Islet of Langerhans (tissue), 1 donor: ENCODE measurements at regions not wholly inside any gene's neighbourhood (a gene's known extent, or its start where the extent isn't known, plus 50 kb on each side); places are given as distances from the start of the nearest gene placed in this dataset.

Source experiments
- FAIRE-seq: peaks from one replicate; lab custom pipeline; 2011; peaks lifted over from hg19 to GRCh38; lab: Jason Lieb, UNC

DNA sequence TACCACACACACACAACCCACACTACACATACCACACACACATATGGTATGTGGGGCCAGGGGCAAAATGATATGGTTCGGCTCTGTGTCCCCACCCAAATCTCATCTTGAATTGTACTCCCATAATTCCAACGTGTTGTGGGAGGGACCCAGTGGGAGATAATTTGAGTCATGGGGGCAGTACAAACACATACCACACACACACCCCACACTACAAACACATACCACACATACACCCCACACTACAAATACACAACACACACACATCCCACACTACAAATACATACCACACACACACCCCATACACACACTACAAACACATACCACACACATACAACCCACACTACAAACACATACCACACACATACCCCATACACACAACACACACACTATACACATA, 117.8 kb downstream of the TTC32 start:
- FAIRE-seq, result no peak

DNA sequence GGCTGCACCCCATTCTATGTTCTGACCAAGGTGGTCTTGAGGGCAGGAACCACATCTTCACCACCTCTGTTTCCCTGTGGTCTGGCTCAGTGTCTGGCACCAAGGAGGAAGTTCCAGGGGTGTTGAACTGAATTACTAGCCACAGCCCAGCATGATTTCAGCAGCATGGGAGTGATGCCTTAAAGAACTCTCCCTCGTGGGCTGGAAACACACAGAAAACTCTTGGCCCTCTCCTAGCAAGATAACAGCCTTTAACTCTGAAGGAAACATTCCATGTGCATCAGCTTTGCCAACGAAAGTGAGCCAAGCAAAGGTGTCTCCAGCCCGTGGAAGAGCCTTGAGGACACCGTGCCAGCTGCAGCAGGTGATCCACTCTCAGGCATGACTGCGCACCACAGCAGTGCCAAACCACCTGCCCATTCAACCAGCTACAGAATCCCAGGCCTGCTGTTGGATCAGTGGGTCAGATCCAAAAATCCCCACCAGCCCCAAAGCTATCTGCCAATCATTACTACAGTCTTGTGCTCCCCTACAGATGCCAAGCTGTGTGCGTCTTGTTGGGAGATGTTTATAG, 124.8 kb downstream of the TTC32 start:
- no peak for FAIRE-seq

DNA sequence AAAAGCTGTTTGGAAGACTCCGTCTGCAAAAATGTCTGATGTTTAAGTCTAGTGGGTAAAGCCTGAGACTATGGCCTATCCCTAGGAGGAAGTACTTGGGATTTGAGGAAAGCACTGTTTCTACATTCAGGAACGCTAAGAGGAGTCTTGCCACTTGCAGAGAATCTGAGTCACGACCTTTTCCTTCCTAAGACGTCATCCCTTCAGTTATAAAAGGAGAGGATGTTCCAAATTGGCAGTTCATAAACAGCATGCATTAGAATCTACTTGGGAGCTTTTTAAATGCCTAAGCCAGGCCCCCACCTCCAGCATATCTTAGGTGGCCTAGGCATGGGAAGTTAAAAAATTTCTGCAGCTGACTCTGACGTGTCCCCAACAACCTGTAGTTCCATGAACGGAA, 125.9 kb downstream of the TTC32 start:
- no peak for FAIRE-seq

DNA sequence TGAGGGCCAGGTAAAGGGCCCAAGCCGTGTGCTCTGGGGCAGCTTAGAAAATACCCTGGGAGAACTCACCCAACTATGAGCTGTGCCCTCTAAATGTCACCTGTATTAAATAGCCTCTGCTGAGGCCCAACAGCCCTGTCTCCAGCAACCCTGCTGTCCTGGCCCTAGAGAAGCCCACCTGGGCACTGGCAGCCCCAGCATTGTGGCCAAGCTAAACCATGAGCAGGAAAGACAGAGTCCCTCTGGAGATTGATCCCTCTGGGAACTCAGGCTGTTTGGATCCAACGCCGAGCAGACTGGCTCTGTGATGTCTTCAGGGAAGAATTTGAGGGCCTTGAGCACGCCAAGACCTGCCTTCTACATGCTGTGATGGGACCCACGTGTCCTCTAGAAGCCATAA, 126.5 kb downstream of the TTC32 start:
- FAIRE-seq, result no peak

DNA sequence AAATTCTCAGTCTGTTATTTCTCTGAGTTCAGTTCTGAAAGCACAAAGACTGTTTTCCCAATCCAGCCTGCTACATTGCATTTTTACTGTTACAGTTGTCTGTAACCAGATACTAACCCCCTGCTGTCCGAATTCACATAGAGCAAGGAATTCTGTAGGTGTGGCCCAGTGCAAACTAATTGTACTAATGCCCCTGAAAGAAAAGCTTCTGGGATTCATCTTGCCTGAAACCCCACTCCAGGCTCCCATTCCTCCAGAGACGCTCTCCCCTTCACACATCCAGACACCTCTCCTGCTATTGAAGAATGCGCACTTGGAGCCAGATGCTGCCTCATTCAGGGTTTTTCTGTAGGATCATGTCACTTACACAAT, 127.0 kb downstream of the TTC32 start:
- FAIRE-seq, result no peak

DNA sequence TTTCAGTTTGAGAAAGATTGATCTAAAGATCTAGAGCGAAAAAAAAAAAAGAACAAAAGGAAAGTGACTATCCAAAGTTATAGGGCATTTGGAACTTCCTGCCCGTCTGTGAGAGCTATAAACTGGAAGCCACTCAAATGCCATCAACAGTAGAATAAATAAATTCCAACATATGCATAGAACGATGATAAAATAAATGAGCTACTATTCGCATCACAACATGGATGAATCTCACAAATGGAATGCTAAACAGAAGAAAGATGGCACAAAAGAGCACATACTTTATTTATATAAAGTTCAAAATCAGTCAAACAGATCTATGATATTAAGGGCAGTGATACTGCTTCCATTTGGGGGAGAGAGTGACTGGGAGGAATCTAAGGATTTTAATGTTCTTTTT, 128.8 kb downstream of the TTC32 start:
- no peak for FAIRE-seq

DNA sequence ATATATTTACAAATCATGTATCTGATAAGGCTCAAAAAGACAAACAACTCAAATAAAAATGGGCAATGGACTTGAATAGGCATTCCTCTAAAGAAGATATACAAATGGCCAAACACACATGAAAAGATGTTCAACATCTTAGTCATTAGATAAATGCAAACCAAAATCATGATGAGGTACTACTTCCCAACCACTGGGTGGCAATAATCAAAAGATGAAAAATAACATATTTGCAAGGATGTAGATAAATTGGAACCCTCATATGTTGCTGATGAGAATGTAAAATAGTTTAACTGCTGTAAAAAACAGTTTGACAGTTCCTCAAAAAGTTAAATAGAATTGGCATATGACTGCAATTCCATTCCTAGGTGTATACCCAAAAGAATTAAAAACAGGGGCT, 132.3 kb downstream of the TTC32 start:
- FAIRE-seq, result no peak

DNA sequence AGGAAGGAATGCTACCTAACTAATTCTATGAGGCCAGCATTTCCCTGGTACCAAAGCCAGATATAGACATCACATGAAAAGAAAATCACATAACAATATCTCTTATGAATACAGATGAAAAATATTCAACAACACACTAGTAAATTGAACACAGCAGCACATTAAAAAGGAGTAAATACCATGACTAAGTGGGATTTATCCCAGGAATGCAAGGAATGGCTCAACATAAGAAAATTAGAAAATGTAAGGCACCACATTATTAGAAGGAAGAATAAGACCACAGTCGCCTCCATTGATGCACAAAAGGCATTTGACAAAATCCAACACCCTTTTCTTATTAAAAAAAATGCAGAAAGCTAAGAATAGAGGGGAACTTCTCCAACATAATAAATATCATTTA, 133.9 kb downstream of the TTC32 start:
- FAIRE-seq, result no peak

DNA sequence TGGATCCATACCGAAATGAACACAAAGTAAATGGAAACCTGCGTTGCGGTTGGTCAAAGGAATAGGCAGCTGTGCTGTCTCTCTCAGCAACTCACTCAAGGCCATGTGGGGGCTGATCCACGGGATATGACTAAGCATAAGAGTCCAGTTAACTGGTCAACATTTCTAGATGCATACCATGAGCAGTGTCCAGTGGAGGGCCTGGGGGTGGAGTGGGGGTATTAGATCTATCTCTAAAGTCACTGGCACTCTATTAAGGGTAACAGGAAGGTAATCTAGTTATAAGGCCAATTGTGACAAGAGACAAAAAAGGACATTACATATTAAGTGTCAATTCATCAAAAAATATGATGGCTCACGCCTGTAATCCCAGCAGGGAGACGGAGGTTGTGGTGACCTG, 136.8 kb downstream of the TTC32 start:
- FAIRE-seq, result no peak

DNA sequence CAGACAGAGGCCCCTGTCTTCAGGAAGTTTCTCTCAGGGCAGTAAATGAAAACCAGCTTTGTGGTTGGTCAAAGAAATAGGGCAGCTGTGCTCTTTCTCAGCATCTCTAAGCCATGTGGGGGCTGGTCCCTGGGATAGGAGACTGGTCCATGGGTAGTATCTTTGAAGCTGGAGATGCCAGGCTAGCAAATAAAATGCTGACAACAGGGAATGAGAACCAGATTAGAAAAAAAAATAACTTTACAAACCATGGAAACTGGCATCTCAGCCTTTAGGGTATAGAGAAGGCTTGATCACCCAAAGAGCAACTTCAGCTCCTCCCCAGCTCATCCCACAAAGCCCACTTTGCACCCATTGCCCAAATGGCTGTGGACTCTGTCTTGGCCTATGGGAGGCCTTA, 138.1 kb downstream of the TTC32 start:
- no peak for FAIRE-seq

DNA sequence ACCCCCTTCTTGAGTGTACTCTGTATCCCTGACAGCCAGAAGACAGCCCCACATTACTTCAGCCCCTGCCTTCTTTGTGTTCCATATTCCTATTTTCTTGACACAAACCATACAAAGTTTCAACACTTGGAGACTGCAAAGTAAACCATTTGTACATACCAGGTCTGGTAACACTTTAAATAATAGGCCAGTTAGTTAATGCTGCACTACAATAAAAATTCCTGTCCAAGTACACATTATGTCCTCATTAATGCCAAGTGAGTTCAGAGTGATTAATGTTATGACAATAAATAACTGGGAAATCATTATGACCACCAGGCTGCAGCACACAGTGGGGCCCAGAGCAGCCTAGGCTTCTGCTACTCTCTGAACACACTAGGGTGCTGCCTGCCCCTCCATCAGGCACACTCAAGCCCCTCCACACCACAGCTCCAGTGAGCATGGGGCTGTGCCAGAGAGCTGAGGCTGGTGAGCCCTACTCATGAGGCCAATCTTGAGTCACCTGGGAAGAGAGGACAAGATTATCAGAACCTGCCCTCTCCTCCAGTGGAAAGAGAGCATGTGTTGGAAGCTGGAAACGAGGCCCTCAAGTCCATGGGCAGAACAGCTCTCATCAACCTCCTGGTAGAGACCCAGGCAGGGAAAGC, 138.7 kb downstream of the TTC32 start:
- FAIRE-seq, result no peak

DNA sequence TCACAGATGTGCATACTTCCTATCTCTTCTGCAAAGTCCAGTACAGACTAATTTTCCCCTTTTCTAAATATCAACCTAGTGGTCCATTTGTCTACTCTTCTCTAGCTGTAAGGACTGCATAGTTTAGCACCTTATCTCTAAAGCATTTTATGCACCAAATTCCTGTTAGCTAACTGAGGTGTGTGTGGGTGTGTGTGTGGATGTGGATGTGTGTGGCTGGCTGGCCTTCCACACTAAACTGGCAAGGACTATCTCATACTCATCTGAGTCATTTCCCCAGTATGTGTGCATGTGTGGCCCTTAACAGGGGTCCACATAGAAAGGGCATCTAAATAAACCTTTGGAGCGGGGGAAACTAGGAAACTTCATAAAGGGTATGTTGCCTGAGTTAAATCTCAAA, 139.6 kb downstream of the TTC32 start:
- no peak for FAIRE-seq

DNA sequence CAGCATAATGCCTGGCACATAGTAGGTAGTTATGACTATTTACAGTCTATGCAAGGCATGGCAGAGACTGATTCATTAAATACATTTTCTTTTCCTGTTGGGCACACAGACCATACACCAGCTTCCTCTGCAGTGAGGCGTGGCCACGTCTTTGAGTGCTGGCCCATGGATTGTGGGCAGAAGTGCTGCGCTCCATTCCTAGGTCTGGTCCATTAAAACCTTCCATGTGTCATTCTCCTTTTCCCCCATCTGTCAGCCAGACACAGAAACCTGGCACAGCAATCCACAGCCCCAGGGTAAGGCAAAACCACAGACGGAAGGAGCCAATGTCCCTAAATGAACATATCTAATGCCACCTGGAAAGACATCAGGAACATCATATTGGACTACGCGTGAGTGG, 141.9 kb downstream of the TTC32 start:
- FAIRE-seq, result no peak

DNA sequence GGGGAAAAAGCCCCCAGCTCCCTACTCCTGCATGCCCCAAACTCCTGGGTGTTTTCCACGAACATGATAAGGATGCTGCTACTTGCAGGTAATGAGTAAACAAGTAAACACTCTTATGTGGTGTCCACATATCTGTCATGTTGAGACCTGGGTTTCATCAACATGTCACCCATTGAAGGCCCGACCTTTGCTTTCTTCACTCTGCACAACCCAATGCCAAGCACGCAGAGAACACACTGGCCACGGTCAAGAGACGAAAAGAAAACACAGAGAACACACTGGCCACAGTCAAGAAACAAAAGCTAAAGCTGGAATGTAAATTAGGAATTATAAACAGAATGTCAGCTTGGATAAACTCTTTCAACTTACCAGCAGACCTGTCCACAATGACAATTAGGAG, 143.1 kb downstream of the TTC32 start:
- no peak for FAIRE-seq

DNA sequence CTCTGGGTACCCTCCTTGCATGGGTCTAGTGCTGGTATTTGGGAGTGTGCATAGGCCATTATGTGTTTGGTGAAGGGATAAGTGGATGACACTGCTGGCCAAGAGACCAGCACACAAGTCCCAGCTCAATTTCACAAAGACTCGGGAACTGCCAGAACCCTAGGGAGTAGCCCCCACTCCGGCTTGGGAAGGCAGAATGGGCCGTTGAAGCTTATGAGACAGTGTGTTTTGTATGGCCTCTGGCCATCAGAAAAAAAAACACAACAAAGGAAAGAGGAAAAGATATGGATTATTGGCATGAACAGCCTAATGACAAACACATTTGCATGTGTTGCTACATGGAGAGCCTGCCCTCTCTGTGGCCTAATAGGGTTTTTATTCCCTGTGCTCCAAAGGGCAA, 144.2 kb downstream of the TTC32 start:
- no peak for FAIRE-seq

DNA sequence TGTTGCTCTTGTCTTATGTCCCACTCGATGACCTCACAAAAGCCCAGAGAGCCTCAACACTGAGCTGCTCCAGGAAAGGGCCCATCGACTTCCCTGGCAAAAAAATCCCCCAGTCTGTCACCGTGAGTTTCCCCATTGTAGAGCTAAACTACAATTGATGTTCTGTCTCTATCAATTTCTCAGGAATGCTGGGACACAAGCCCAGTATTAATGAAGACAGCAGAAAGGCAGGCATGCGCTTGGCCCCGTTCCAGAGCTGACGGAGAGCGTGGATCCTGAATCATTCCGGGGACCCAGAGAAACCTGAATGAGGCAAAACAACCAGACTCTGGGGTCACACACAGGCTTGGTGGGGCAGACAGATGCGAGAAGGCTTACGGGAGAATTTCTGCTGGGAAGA, 146.9 kb downstream of the TTC32 start:
- FAIRE-seq, result no peak

DNA sequence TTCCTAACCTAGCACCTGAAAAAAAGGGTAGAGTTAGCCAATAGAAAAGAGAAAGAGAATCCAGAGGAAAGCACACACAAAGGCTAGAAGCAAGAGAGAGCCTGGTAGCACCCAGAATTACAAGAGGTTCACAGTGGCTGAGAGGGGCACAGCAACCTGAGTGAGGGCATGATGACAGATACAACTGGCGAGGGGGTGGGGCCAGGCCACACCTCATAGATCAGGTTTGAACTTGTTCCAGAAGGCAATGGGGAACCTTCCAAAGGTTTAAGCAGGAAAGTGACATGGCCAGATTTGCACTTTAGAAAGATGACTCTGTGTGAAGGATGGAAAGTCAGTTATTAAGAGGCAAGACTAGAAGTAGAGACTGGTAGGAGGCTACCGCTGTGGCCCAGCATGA, 148.0 kb downstream of the TTC32 start:
- FAIRE-seq, result no peak

DNA sequence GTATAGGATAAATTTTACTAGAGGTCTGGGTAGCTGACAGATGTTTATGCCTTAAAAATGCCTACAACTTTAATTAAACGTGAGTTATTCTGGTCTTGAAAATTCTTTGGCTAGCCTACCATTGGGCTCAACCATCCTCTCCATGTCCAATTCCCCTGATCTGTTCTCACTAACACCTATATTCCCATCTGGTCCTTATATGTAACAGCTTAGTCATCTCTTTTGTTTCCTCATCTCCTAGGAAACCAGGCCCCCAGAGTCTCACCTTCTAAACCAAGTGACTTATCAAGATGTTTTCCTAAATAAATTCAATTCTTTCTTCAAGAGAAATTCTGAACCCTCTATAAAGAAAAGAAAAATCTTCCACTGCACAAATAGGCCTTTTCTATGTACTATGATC, 148.5 kb downstream of the TTC32 start:
- FAIRE-seq, result no peak

DNA sequence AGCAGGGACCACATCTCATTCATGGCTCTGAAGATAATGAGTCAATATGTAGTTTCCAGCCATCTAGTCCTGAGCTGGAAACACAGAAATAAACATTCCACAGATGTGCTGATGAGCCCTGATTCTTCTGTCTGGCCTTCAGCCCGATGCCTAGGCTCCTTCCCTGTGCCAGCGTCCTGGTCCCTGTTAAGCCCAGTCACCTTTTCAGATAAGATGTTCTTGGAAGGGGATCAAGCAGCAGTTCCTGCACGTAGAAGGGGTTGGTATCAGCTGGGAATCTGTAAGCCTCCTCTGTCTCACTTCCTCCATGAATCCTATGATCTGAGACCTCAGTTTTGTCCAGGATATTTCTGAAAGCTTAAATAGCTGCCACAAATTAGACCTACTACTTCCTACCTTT, 149.3 kb downstream of the TTC32 start:
- no peak for FAIRE-seq

DNA sequence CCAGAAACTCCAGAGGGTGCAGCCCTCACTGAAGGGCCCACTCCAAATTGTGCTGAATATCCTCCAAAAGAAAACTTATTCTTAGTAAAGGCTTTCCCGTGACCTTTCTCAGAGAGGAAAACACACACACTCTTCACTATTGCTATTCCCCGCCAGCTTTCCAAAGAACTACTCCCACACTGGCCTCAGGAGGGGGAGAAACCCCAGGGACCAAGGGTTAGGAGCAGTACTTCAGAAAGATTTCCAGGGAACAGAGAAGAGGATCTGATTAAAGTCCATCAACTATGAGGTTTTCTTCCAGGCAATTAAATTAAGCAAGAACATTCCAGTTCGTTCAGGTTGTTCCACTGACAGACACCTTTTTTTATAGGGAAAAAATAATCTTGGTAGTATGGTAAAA, 150.2 kb downstream of the TTC32 start:
- FAIRE-seq, result no peak

DNA sequence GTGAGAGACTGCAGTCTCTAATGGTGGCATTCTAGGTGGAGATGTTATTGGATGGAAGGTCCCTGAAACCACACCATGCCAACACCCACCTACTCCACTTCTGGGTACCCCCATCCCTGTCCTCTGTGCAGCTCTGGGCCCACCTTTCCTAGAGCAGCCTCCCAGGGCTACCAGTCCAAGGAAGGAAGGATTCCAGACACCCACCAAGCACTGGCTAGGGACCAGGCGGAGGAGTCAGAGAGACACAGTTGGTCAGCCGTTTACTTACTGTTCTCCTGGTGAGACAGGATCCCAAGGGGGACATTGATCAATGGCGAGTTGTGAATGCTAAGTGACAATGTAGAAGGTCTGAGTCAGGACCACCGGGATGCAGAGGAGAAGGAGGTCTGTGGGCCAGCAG, 151.6 kb downstream of the TTC32 start:
- no peak for FAIRE-seq

DNA sequence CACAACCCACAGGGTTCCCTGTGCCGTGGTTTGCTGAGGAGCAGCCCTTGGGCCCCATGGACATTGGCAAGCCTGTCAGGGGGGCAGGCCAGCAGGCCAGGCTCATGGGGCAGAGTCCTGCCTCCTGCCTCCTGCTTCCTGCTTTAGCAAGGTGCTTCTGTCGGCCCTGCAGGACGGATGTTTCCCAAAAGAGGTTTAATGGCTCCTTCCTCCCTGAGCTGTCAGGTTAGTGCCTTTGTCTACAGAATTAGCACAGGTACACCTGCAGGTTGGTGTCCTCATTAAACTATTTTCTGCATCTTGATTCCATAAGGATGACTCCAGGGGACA, 152.3 kb downstream of the TTC32 start:
- no peak for FAIRE-seq

DNA sequence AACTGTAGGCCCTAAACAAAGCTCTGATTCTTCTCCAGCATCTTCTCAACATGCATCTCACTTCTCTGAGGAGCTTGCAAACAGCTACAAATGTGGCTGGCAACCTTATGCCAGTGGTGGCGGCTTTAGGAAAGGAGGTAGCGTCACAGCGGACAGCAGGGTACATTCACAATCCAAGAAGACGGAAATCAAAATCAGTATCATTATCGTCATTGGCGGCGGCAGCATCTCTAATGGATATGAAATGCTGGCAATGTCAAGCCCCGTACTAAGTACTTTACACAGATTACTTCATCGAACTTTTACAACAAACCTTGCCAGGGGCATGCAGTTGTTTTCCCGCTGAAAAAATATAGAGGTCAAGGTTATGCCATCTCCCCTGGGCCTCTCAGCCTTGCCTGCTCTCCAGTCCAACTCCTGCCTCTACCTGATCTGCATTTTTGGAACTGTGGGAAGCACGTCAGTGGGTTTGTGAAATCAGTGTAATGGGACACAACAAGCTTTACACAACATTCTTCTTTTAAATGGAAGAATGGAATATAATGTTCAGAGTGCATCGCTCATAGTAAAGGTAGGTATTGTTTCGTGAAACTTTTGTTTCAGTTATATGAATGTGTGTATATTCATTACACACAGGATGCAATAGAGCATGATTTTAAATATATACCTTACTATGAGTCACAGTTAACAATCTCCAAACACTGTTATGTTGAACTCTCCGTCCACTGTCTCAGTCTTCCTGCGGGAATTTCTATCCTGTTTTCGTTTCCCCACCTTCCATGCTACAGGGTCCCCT, 152.9 kb downstream of the TTC32 start:
- no peak for FAIRE-seq

DNA sequence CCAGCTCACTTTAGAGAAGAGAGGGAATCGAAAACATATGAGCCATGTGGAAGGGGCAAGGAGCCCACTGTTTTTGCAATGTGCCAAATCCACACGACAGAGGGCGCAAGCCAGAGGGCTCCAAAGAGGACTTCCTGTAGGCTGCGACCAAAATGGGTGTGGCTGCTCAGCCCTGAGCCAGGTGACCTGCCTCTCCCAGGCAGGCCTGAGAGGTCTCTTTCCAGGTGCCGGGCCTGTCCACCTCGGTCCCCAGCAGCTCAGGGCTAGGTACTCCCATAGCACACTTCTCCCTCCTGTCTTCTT, 153.8 kb downstream of the TTC32 start:
- no peak for FAIRE-seq
